PC-9 (cell line): ENCODE measurements at regions not wholly inside any gene's neighbourhood (a gene's known extent, or its start where the extent isn't known, plus 50 kb on each side); places are given as distances from the start of the nearest gene placed in this dataset.

ENCODE experiments used
- CTCF ChIP-seq: fragments of 200-600 bp; sonication (generic); conservative IDR thresholded peaks from 2 replicates; pipeline ENCODE4 v1.6.1; 2017; ENCODE audit warnings: mixed run types, antibody characterized with exemption, mild to moderate bottlenecking, moderate library complexity
- EZH2 ChIP-seq: fragments of 200-600 bp; sonication (generic); IDR thresholded peaks from 2 replicates; pipeline ENCODE4 v1.8.0; 2017; ENCODE audit warnings: antibody characterized with exemption, low read depth

DNA sequence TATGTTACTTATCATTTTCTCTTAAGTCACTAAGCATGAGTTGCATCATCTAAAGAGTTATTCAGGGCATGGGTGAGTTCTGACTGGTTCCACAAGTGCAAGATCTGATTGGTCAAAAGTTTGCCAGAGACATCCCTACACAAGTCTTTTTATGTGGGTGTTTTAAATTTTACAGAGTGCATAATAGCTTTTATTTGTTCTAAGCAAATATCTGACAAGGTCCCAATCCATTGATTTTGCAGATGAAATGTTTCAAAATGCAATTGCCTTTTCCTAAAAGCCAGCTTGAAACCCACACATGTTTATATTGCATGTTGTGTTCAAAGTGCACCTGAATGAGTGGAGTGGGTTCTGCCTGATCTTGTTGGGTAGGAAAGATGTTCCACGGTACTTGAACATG is 101.7 kb upstream of the PAX6 start:
- TF ChIP-seq CTCF (no peak), EZH2 (no peak)
